OCI-LY1 (cell line): ENCODE measurements at regions not wholly inside any gene's neighbourhood (a gene's known extent, or its start where the extent isn't known, plus 50 kb on each side); places are given as distances from the start of the nearest gene placed in this dataset.

Experiments used
- H2AFZ ChIP-seq: fragments of 200-600 bp; sonication (generic), shearing (Covaris generic); 2 replicates; pipeline ENCODE4 v1.6.0; 2014; ENCODE audit warnings: antibody characterized with exemption, mild to moderate bottlenecking, low read length
- H3F3A ChIP-seq: fragments of 200-600 bp; sonication (generic), shearing (Covaris generic); 2 replicates; pipeline ENCODE4 v1.6.0; 2014; ENCODE audit warnings: mild to moderate bottlenecking, antibody characterized with exemption, low read length, moderate library complexity; ENCODE audit not compliant: insufficient read depth
- H3K27ac ChIP-seq: fragments of 200-600 bp; sonication (generic); 2 replicates; pipeline ENCODE4 v1.5.1; 2014; ENCODE audit warnings: low read length, mixed run types, mild to moderate bottlenecking, low read depth; ENCODE audit not compliant: poor library complexity, severe bottlenecking
- H3K27me3 ChIP-seq: fragments of 200-600 bp; sonication (generic); 2 replicates; pipeline ENCODE4 v1.6.0; 2014; ENCODE audit warnings: antibody characterized with exemption, mild to moderate bottlenecking, low read length, moderate library complexity; ENCODE audit not compliant: insufficient read depth
- H3K36me3 ChIP-seq: fragments of 200-600 bp; sonication (generic); 2 replicates; pipeline ENCODE4 v1.6.1; 2014; ENCODE audit warnings: mild to moderate bottlenecking, antibody characterized with exemption, low read length, moderate library complexity, mixed read lengths; ENCODE audit not compliant: insufficient read depth
- H3K4me1 ChIP-seq: fragments of 200-600 bp; sonication (generic); 2 replicates; pipeline ENCODE4 v1.5.1; 2014; ENCODE audit warnings: mild to moderate bottlenecking, low read length, moderate library complexity; ENCODE audit not compliant: insufficient read depth, severe bottlenecking
- H3K4me2 ChIP-seq: fragments of 200-600 bp; sonication (generic), shearing (Covaris generic); 2 replicates; pipeline ENCODE4 v1.6.1; 2014; ENCODE audit warnings: low read length
- H3K4me3 ChIP-seq: fragments of 200-600 bp; sonication (generic); 2 replicates; pipeline ENCODE4 v1.5.1; 2014; ENCODE audit warnings: low read length, low read depth, mild to moderate bottlenecking, mixed read lengths; ENCODE audit not compliant: poor library complexity, severe bottlenecking
- H3K79me2 ChIP-seq: fragments of 200-600 bp; shearing (Covaris generic); 2 replicates; pipeline ENCODE4 v1.6.1; 2016; ENCODE audit warnings: mixed run types, low read length, mixed read lengths; ENCODE audit not compliant: insufficient read depth
- H3K9ac ChIP-seq: fragments of 200-600 bp; sonication (generic), shearing (Covaris generic); 2 replicates; pipeline ENCODE4 v1.6.1; 2014; ENCODE audit warnings: mild to moderate bottlenecking, low read length, mixed read lengths
- H3K9me2 ChIP-seq: fragments of 200-600 bp; sonication (generic), shearing (Covaris generic); 2 replicates; pipeline ENCODE4 v1.6.1; 2014; ENCODE audit warnings: low read depth, mild to moderate bottlenecking, low read length, mixed read lengths
- H3K9me3 ChIP-seq: fragments of 200-600 bp; shearing (Covaris generic); 2 replicates; pipeline ENCODE4 v1.6.1; 2014; ENCODE audit warnings: low read length, mixed read lengths
- H4K20me1 ChIP-seq: fragments of 200-600 bp; sonication (generic), shearing (Covaris generic); 2 replicates; pipeline ENCODE4 v1.6.0; 2016; ENCODE audit warnings: mild to moderate bottlenecking, low read length; ENCODE audit not compliant: insufficient read depth
- CTCF ChIP-seq: fragments of 200-600 bp; sonication (generic), shearing (Covaris generic); IDR thresholded peaks from 2 replicates; pipeline ENCODE4 v1.5.1; 2017; ENCODE audit warnings: mild to moderate bottlenecking, antibody characterized with exemption, low read length, moderate library complexity, mixed read lengths
- EZH2 ChIP-seq: fragments of 200-600 bp; sonication (generic), shearing (Covaris generic); IDR thresholded peaks from 2 replicates; pipeline ENCODE4 v1.8.0; 2017; ENCODE audit warnings: borderline replicate concordance, mixed run types, mild to moderate bottlenecking, antibody characterized with exemption, low read length, moderate library complexity, mixed read lengths

- TF ChIP-seq CTCF = peak; percentile 10; the same call in 1 of the 2 replicates
- no peak for TF ChIP-seq EZH2
- Histone ChIP-seq H3K79me2 (no peaks in the 10 kb centered on the region), H3K9me3 (no peaks in the 10 kb centered on the region), H3K4me3 (no peak overlapping the region), H3K27me3 (no peaks in the 10 kb centered on the region), H3K9me2 (no peaks in the 10 kb centered on the region), H3K4me1 (no peaks in the 10 kb centered on the region), H3F3A (no peaks in the 10 kb centered on the region), H3K27ac (no peak overlapping the region), H3K9ac (no peak overlapping the region), H2AFZ (no peak overlapping the region), H4K20me1 (no peaks in the 10 kb centered on the region), H3K4me2 (no peak overlapping the region), H3K36me3 (no peaks in the 10 kb centered on the region)
These were observed 1690.7 kb downstream of the SLITRK5 start for GRCh38 chr13:89361909-89362308.

- H3K4me1 ChIP-seq = no peaks in the 10 kb centered on the region
- TF ChIP-seq CTCF (no peak), EZH2 (no peak)
- H2AFZ ChIP-seq = no peak overlapping the region
- H3K4me3 ChIP-seq = no peak overlapping the region
- no peak overlapping the region for H3K27ac ChIP-seq
- no peaks in the 10 kb centered on the region for H3K36me3 ChIP-seq
- H3K9me2 ChIP-seq = no peaks in the 10 kb centered on the region
- H3K9ac ChIP-seq = no peak overlapping the region
- no peaks in the 10 kb centered on the region for H3K79me2 ChIP-seq
- H4K20me1 ChIP-seq = no peaks in the 10 kb centered on the region
- H3K27me3 ChIP-seq = no peaks in the 10 kb centered on the region
- H3F3A ChIP-seq = no peaks in the 10 kb centered on the region
- H3K4me2 ChIP-seq = no peak overlapping the region
- no peaks in the 10 kb centered on the region for H3K9me3 ChIP-seq
These were observed 1692.0 kb downstream of the SLITRK5 start for GRCh38 chr13:89363144-89363543.

- H3K9ac ChIP-seq = no peak overlapping the region
- H3K9me3 ChIP-seq = no peaks in the 10 kb centered on the region
- no peak overlapping the region for H3K27ac ChIP-seq
- no peak overlapping the region for H3K4me3 ChIP-seq
- no peaks in the 10 kb centered on the region for H3K9me2 ChIP-seq
- TF ChIP-seq CTCF (no peak), EZH2 (no peak)
- H4K20me1 ChIP-seq = no peaks in the 10 kb centered on the region
- no peak overlapping the region for H2AFZ ChIP-seq
- H3K4me2 ChIP-seq = no peak overlapping the region
- no peaks in the 10 kb centered on the region for H3K4me1 ChIP-seq
- no peaks in the 10 kb centered on the region for H3K36me3 ChIP-seq
- no peaks in the 10 kb centered on the region for H3K79me2 ChIP-seq
- no peaks in the 10 kb centered on the region for H3F3A ChIP-seq
- no peaks in the 10 kb centered on the region for H3K27me3 ChIP-seq
These were observed 1701.0 kb downstream of the SLITRK5 start for GRCh38 chr13:89372193-89372592.
